ENCODE measurements at regions not wholly inside any gene's neighbourhood (a gene's known extent, or its start where the extent isn't known, plus 50 kb on each side); places are given as distances from the start of the nearest gene placed in this dataset.
A peak's percentile ranks its signal among the peaks of the same experiment; 100 is the strongest.
"Not testable (repeated sequence)": the region's sequence is repeated elsewhere in the genome, so short reads cannot be mapped to it uniquely, and the experiment has no call there.

DNA sequence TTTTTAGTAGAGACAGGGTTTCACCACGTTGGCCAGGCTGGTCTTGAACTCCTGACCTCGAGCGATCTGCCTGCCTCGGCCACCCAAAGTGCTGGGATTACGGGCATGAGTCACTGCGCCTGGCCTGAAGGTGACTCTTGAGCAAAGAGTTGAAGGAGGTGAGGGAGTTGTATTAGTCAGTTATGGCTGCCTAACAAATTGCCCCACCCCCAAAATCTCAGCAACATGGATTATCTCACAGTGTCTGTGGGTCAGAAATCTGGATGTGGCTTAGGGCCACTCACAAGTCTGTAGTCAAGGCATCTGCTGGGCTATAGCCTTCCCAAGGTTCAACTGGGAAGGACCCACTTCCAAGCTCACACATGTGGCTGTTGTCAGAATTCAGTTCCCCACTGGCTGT, 52.8 kb upstream of the ADGRE5 start:
- H3K4me1 Mint-ChIP-seq: peaks cover 0 to 2% (median 0%) of the 10 kb centered on the region in 3 donors
- ATAC-seq (ENCODE audit: low read depth in 2 of 2): no peak

GRCh38 chr19:14327061-14327460, 54.2 kb upstream of the ADGRE5 start:
- H3K27me3 Mint-ChIP-seq; ATAC-seq (ENCODE audit: low read depth in 2 of 2); H3K36me3 Mint-ChIP-seq; H3K4me3 Mint-ChIP-seq; DNase-seq; H3K4me1 Mint-ChIP-seq; H3K9me3 Mint-ChIP-seq; H3K27ac Mint-ChIP-seq: not testable (repeated sequence)

More for the DNA sequence above, 52.8 kb upstream of the ADGRE5 start:
- H3K27me3 Mint-ChIP-seq: peaks cover 0 to 12% (median 0%) of the 10 kb centered on the region in 3 donors
- no peaks in the 10 kb centered on the region for H3K36me3 Mint-ChIP-seq
- H3K27ac Mint-ChIP-seq: no peak overlapping the region
- no peaks in the 10 kb centered on the region for H3K9me3 Mint-ChIP-seq
- H3K4me3 Mint-ChIP-seq: no peak overlapping the region
- no peak for DNase-seq

DNA sequence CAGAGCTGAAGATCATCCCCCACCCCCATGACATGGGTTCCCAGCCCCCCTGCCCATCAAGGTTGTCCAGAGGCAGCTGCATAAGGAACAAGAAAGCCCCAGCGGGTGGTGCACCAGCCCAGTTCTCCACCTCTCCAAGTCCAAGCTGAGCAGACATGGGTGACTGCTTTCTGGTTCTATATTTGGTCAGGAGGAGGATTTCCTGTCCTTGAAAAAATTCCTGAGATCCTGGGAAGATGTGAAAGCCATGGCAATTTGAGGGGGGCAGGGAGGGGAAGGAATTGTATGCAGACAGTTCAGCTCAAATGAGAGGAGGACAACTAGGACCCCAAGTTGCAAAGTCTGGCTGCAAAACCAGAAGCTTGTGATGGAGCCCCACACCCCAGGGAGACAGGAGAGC, 55.4 kb upstream of the ADGRE5 start:
- no peak for DNase-seq
- Mint-ChIP-seq H3K27me3 (no peaks in the 10 kb centered on the region), H3K27ac (peak overlapping the region in 1 of 6 donors; percentile 50), H3K36me3 (no peaks in the 10 kb centered on the region), H3K9me3 (peaks cover 0 to 5% (median 0%) of the 10 kb centered on the region in 7 donors), H3K4me1 (no peaks in the 10 kb centered on the region), H3K4me3 (no peak overlapping the region)
- ATAC-seq (ENCODE audit: low read depth in 2 of 2): no peak

DNA sequence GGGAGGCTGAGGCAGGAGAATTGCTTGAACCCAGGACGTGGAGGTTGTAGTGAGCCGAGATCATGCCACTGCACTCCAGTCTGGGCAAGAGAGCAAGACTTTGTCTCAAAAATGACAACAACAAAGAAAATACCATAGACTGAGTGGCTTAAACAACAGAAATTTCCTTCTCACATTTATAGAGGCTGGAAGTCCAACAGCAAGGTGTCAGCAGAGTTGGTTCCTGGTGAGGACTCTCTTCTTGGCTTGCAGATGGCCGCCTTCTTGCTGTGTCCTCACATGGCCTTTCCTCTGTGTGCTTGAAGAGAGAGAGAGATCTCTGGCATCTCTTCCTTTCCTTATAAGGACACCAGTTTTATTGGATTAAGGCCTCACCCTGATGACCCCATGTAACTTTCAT, 56.1 kb upstream of the ADGRE5 start:
- H3K27me3 Mint-ChIP-seq: no peaks in the 10 kb centered on the region
- H3K4me1 Mint-ChIP-seq: no peaks in the 10 kb centered on the region
- H3K36me3 Mint-ChIP-seq: no peaks in the 10 kb centered on the region
- peaks cover 0 to 5% (median 0%) of the 10 kb centered on the region in 7 donors for H3K9me3 Mint-ChIP-seq
- ATAC-seq (ENCODE audit: low read depth in 2 of 2) (no peak), DNase-seq (no peak)
- H3K4me3 Mint-ChIP-seq: no peak overlapping the region
- H3K27ac Mint-ChIP-seq: no peak overlapping the region

- H3K4me3 Mint-ChIP-seq: no peak overlapping the region
- peak overlapping the region in 2 of 6 donors; percentile 45 to 72 for H3K27ac Mint-ChIP-seq
- no peak for ATAC-seq (ENCODE audit: low read depth in 2 of 2)
- peaks cover 0 to 5% (median 0%) of the 10 kb centered on the region in 7 donors for H3K9me3 Mint-ChIP-seq
- H3K4me1 Mint-ChIP-seq: no peaks in the 10 kb centered on the region
- no peaks in the 10 kb centered on the region for H3K36me3 Mint-ChIP-seq
- no peak for DNase-seq
- no peaks in the 10 kb centered on the region for H3K27me3 Mint-ChIP-seq
Measured at GRCh38 chr19:14322889-14323463, 58.3 kb upstream of the ADGRE5 start.

- Mint-ChIP-seq H3K36me3 (no peaks in the 10 kb centered on the region), H3K4me1 (no peaks in the 10 kb centered on the region), H3K9me3 (peaks cover 0 to 5% (median 0%) of the 10 kb centered on the region in 7 donors), H3K27ac (peak overlapping the region in 2 of 6 donors; percentile 54 to 84), H3K4me3 (no peak overlapping the region), H3K27me3 (no peaks in the 10 kb centered on the region)
- DNase-seq (no peak), ATAC-seq (ENCODE audit: low read depth in 2 of 2) (no peak)
Measured at GRCh38 chr19:14320253-14320652, 61.0 kb upstream of the ADGRE5 start.

DNA sequence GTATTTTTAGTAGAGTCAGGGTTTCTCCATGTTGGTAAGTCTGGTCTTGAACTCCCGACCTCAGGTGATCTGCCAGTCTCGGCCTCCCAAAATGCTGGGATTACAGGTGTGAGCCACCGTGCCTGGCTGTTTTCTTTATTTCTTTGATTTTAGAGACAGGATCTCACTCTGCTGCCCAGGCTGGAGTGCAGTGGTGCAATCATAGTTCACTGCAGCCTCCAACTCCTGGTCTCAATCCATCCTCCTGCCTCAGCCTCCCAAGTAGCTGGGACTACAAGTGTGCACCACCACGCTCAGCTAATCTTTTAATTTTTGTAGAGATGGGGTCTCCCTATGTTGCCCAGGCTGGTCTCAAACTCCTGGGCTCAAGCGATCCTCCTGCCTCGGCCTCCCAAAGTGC, 61.5 kb upstream of the ADGRE5 start:
- H3K9me3 Mint-ChIP-seq; H3K36me3 Mint-ChIP-seq; H3K27me3 Mint-ChIP-seq; H3K27ac Mint-ChIP-seq; H3K4me3 Mint-ChIP-seq; DNase-seq; H3K4me1 Mint-ChIP-seq; ATAC-seq (ENCODE audit: low read depth in 2 of 2): not testable (repeated sequence)

DNA sequence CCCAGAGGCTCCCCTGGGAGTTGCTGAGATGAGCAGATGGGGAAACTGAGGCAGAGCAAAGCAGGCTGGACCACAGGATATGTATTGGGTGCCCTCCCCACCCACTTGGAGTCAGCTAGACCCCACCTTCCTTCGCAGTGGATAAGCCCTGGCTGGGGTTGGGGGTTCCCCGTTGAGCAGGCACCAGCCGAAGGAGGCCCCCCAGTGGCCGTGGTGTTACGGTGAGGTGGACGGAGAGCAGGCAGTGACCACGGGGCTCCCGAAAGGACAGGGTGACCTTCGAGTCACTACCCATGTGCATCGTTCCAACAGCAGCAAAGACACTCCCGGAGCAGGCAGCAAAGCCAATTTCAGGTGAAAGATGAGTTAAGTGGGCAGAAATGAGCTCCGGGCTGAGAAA, 62.4 kb upstream of the ADGRE5 start:
- no peak for DNase-seq
- Mint-ChIP-seq H3K4me1 (peaks cover 0 to 4% (median 0%) of the 10 kb centered on the region in 3 donors), H3K27ac (no peak overlapping the region)

GRCh38 chr19:14317157-14317556, 64.1 kb upstream of the ADGRE5 start:
- H3K4me3 Mint-ChIP-seq: no peak overlapping the region
- H3K36me3 Mint-ChIP-seq: peaks cover 0 to 8% of the 10 kb centered on the region in 2 donors
- H3K27me3 Mint-ChIP-seq: no peaks in the 10 kb centered on the region
- peak overlapping the region in 1 of 6 donors; percentile 12 for H3K27ac Mint-ChIP-seq
- DNase-seq: no peak
- no peak for ATAC-seq (ENCODE audit: low read depth in 2 of 2)
- H3K9me3 Mint-ChIP-seq: peaks cover 0 to 5% (median 0%) of the 10 kb centered on the region in 7 donors
- peaks cover 0 to 4% (median 0%) of the 10 kb centered on the region in 3 donors for H3K4me1 Mint-ChIP-seq

More for the DNA sequence above, 62.4 kb upstream of the ADGRE5 start:
- ATAC-seq (ENCODE audit: low read depth in 2 of 2): no peak
- H3K36me3 Mint-ChIP-seq: peaks cover 0 to 7% of the 10 kb centered on the region in 2 donors
- H3K27me3 Mint-ChIP-seq: no peaks in the 10 kb centered on the region
- peaks cover 0 to 5% (median 0%) of the 10 kb centered on the region in 7 donors for H3K9me3 Mint-ChIP-seq
- no peak overlapping the region for H3K4me3 Mint-ChIP-seq

DNA sequence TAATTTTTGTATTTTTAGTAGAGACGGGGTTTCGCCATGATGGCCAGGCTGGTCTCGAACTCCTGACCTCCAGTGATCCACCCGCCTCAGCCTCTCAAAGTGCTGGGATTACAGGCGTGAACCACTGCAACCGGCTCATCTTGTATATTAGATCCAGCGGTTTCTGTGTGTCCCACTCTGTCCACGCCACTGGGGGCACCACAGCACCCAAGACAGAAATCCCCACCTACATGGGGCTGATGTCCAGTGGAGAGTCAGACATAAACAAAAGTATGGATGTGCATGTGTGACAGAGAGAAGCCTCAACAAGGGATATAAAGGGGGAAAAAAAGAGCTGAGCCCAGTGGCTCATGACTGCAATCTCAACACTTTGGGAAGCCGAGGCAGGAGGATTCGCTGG, 65.8 kb upstream of the ADGRE5 start:
- ATAC-seq (ENCODE audit: low read depth in 2 of 2) (no peak), DNase-seq (no peak)
- no peak overlapping the region for H3K4me3 Mint-ChIP-seq
- peaks cover 0 to 4% (median 2%) of the 10 kb centered on the region in 3 donors for H3K4me1 Mint-ChIP-seq
- peaks cover 0 to 8% of the 10 kb centered on the region in 2 donors for H3K36me3 Mint-ChIP-seq
- H3K27me3 Mint-ChIP-seq: no peaks in the 10 kb centered on the region
- peaks cover 0 to 7% (median 0%) of the 10 kb centered on the region in 7 donors for H3K9me3 Mint-ChIP-seq
- peak overlapping the region in 1 of 6 donors; percentile 83 for H3K27ac Mint-ChIP-seq

GRCh38 chr19:14310055-14310454, 71.2 kb upstream of the ADGRE5 start:
- Mint-ChIP-seq H3K9me3 (peaks cover 0 to 7% (median 4%) of the 10 kb centered on the region in 7 donors), H3K4me1 (peaks cover 4 to 13% (median 8%) of the 10 kb centered on the region in 3 donors), H3K4me3 (no peak overlapping the region), H3K36me3 (peaks cover 8 to 11% of the 10 kb centered on the region in 2 donors), H3K27me3 (no peaks in the 10 kb centered on the region), H3K27ac (no peak overlapping the region)
- peak; percentile 51 to 79 for ATAC-seq (ENCODE audit: low read depth in 2 of 2)
- no peak for DNase-seq

GRCh38 chr19:14305706-14306105, 75.5 kb upstream of the ADGRE5 start:
- Mint-ChIP-seq H3K4me3 (no peak overlapping the region), H3K9me3 (peaks cover 0 to 7% (median 2%) of the 10 kb centered on the region in 7 donors), H3K27me3 (peaks cover 0 to 9% (median 0%) of the 10 kb centered on the region in 3 donors), H3K27ac (no peak overlapping the region), H3K36me3 (peaks cover 0 to 11% of the 10 kb centered on the region in 2 donors), H3K4me1 (peaks cover 4 to 13% (median 5%) of the 10 kb centered on the region in 3 donors)
- ATAC-seq (ENCODE audit: low read depth in 2 of 2) (no peak), DNase-seq (no peak)

DNA sequence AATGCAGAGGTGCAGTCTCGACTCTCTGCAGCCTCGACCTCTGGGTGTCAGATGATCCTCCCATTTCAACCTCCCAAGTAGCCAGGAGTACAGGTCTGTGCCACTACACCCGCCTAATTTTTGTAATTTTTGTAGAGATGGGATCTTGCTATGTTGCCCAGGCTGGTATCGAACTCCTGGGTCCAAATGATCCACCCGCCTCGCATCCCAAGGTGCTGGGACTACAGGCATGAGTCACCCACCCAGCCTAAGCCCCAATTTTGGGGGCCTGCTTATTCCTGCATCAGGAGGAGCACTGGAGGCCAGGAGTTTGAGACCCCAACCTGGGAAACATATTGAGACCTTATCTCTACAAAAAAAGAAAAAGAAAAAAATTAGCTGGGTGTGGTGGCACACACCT, 80.1 kb upstream of the ADGRE5 start:
- ATAC-seq (ENCODE audit: low read depth in 2 of 2): no peak
- Mint-ChIP-seq H3K9me3 (no peaks in the 10 kb centered on the region), H3K36me3 (no peaks in the 10 kb centered on the region), H3K27me3 (peaks cover 0 to 13% (median 0%) of the 10 kb centered on the region in 3 donors), H3K4me1 (peaks cover 0 to 2% (median 0%) of the 10 kb centered on the region in 3 donors), H3K4me3 (peak overlapping the region in 1 of 8 donors; percentile 22), H3K27ac (no peak overlapping the region)
- DNase-seq: no peak

- Mint-ChIP-seq H3K27ac (no peak overlapping the region), H3K27me3 (peaks cover 0 to 15% (median 0%) of the 10 kb centered on the region in 3 donors), H3K4me1 (peaks cover 0 to 2% (median 0%) of the 10 kb centered on the region in 3 donors), H3K9me3 (no peaks in the 10 kb centered on the region), H3K4me3 (no peak overlapping the region), H3K36me3 (no peaks in the 10 kb centered on the region)
- no peak for DNase-seq
- ATAC-seq (ENCODE audit: low read depth in 2 of 2): no peak
Measured at GRCh38 chr19:14300303-14300702, 80.9 kb upstream of the ADGRE5 start.

All from naive B cell (primary cell).